HEK293 (cell line): ENCODE measurements at regions not wholly inside any gene's neighbourhood (a gene's known extent, or its start where the extent isn't known, plus 50 kb on each side); places are given as distances from the start of the nearest gene placed in this dataset.

ENCODE experiments used
- CTCF ChIA-PET: fragments of 350-600 bp; formaldehyde crosslinking; extraction: SDS; loops from one replicate; lab custom pipeline; 2021; ENCODE audit warnings: antibody characterized with exemption; lab: Yijun Ruan, JAX
- POLR2A ChIA-PET: fragments of 300-600 bp; formaldehyde crosslinking; extraction: SDS; loops from one replicate; lab custom pipeline; 2020; ENCODE audit warnings: antibody characterized with exemption, inconsistent platforms; lab: Yijun Ruan, JAX
- H3K27ac ChIP-seq: fragments of 200-500 bp; sonication (Bioruptor generic); 2 replicates; pipeline ENCODE4 v1.5.1; 2014; ENCODE audit warnings: low read depth, low read length, control low read depth, inconsistent platforms; ENCODE audit errors: extremely low read depth
- H3K36me3 ChIP-seq, 2 experiments: fragments of 200-500 bp in 1 of 2; sonication (Bioruptor generic) in 1 of 2; 1 replicate in 1 of 2; 2 replicates in 1 of 2; pipeline ENCODE4 v1.5.1; 2014 to 2017; ENCODE audit warnings: inconsistent platforms in 2 of 2, low read length in 2 of 2; ENCODE audit not compliant: control insufficient read depth in 2 of 2, insufficient read depth in 1 of 2
- H3K4me1 ChIP-seq: fragments of 200-500 bp; sonication (Bioruptor generic); 2 replicates; pipeline ENCODE4 v1.5.1; 2014; ENCODE audit warnings: mild to moderate bottlenecking, low read length, inconsistent platforms; ENCODE audit not compliant: control insufficient read depth, insufficient read depth
- H3K4me3 ChIP-seq: 2 replicates; pipeline ENCODE4 v1.5.1; 2011; ENCODE audit warnings: low read depth, mild to moderate bottlenecking, control low read depth, low read length, moderate library complexity
- H3K9me3 ChIP-seq: fragments of 200-500 bp; sonication (Bioruptor generic); 2 replicates; pipeline ENCODE4 v1.5.1; 2014; ENCODE audit warnings: low read depth, low read length, inconsistent platforms; ENCODE audit not compliant: control insufficient read depth, insufficient read depth
- AEBP2 ChIP-seq: fragments of 450-650 bp; formaldehyde crosslinking; IDR thresholded peaks from 2 replicates; pipeline ENCODE4 v1.5.1; 2016; ENCODE audit warnings: missing biosample characterization, missing genetic modification characterization, borderline replicate concordance
- BCL11B ChIP-seq: fragments of 450-650 bp; formaldehyde crosslinking; IDR thresholded peaks from 2 replicates; pipeline ENCODE4 v1.5.1; 2016; ENCODE audit warnings: low read depth, missing biosample characterization, missing genetic modification characterization
- GLI2 ChIP-seq: fragments of 450-650 bp; formaldehyde crosslinking; IDR thresholded peaks from 2 replicates; pipeline ENCODE4; 2017; ENCODE audit warnings: missing biosample characterization, missing genetic modification characterization, low read depth, borderline replicate concordance
- MYNN ChIP-seq: fragments of 450-650 bp; formaldehyde crosslinking; IDR thresholded peaks from 2 replicates; pipeline ENCODE4 v1.5.1; 2016; ENCODE audit warnings: missing biosample characterization, missing genetic modification characterization, borderline replicate concordance
- OSR2 ChIP-seq: fragments of 450-650 bp; formaldehyde crosslinking; IDR thresholded peaks from 2 replicates; pipeline ENCODE4 v1.5.1; 2016; ENCODE audit warnings: missing biosample characterization, missing genetic modification characterization
- OVOL3 ChIP-seq: fragments of 450-650 bp; formaldehyde crosslinking; IDR thresholded peaks from 2 replicates; pipeline ENCODE4 v1.5.1; 2016; ENCODE audit warnings: missing biosample characterization, missing genetic modification characterization
- REPIN1 ChIP-seq: fragments of 450-650 bp; formaldehyde crosslinking; IDR thresholded peaks from 2 replicates; pipeline ENCODE4 v1.5.1; 2017; ENCODE audit warnings: missing biosample characterization, missing genetic modification characterization, low read depth
- SP2 ChIP-seq: fragments of 450-650 bp; formaldehyde crosslinking; IDR thresholded peaks from 2 replicates; pipeline ENCODE4 v1.5.1; 2016; ENCODE audit warnings: missing biosample characterization, missing genetic modification characterization
- SP7 ChIP-seq: fragments of 450-650 bp; formaldehyde crosslinking; IDR thresholded peaks from 2 replicates; pipeline ENCODE4 v1.5.1; 2016; ENCODE audit warnings: missing biosample characterization, missing genetic modification characterization
- ZBTB10 ChIP-seq: fragments of 450-650 bp; formaldehyde crosslinking; IDR thresholded peaks from 2 replicates; pipeline ENCODE4 v1.5.1; 2016; ENCODE audit warnings: missing biosample characterization, missing genetic modification characterization
- ZEB2 ChIP-seq: fragments of 450-650 bp; formaldehyde crosslinking; IDR thresholded peaks from 2 replicates; pipeline ENCODE4 v1.5.1; 2016; ENCODE audit warnings: missing biosample characterization, missing genetic modification characterization
- ZFHX2 ChIP-seq: fragments of 450-650 bp; formaldehyde crosslinking; conservative IDR thresholded peaks from 2 replicates; pipeline ENCODE4 v1.5.1; 2016; ENCODE audit warnings: missing biosample characterization, missing genetic modification characterization
- ZFP41 ChIP-seq: fragments of 450-650 bp; formaldehyde crosslinking; IDR thresholded peaks from 2 replicates; pipeline ENCODE4 v1.5.1; 2016; ENCODE audit warnings: missing biosample characterization, missing genetic modification characterization, borderline replicate concordance
- ZFP69B ChIP-seq: fragments of 450-650 bp; formaldehyde crosslinking; IDR thresholded peaks from 2 replicates; pipeline ENCODE4 v1.5.1; 2016; ENCODE audit warnings: missing biosample characterization, missing genetic modification characterization
- ZNF148 ChIP-seq: fragments of 450-650 bp; formaldehyde crosslinking; IDR thresholded peaks from 2 replicates; pipeline ENCODE4 v1.5.0; 2017; ENCODE audit warnings: missing biosample characterization, missing genetic modification characterization, borderline replicate concordance
- ZNF184 ChIP-seq: fragments of 450-650 bp; IDR thresholded peaks from 2 replicates; pipeline ENCODE4 v1.5.1; 2018; ENCODE audit warnings: missing biosample characterization, mild to moderate bottlenecking, missing genetic modification characterization
- ZNF19 ChIP-seq: fragments of 450-650 bp; formaldehyde crosslinking; IDR thresholded peaks from 2 replicates; pipeline ENCODE4; 2016; ENCODE audit warnings: missing biosample characterization, missing genetic modification characterization, low read depth
- ZNF214 ChIP-seq: fragments of 450-650 bp; formaldehyde crosslinking; IDR thresholded peaks from 2 replicates; pipeline ENCODE4 v1.5.1; 2017; ENCODE audit warnings: missing biosample characterization, mild to moderate bottlenecking, missing genetic modification characterization, borderline replicate concordance
- ZNF354C ChIP-seq: fragments of 450-650 bp; formaldehyde crosslinking; IDR thresholded peaks from 2 replicates; pipeline ENCODE4 v1.5.1; 2016; ENCODE audit warnings: missing biosample characterization, missing genetic modification characterization, low read depth, borderline replicate concordance
- ZNF362 ChIP-seq: fragments of 450-650 bp; formaldehyde crosslinking; IDR thresholded peaks from 2 replicates; pipeline ENCODE4 v1.5.1; 2016; ENCODE audit warnings: missing biosample characterization, missing genetic modification characterization
- ZNF548 ChIP-seq: fragments of 450-650 bp; formaldehyde crosslinking; IDR thresholded peaks from 2 replicates; pipeline ENCODE4 v1.5.1; 2016; ENCODE audit warnings: missing biosample characterization, missing genetic modification characterization
- ZNF677 ChIP-seq: fragments of 450-650 bp; IDR thresholded peaks from 2 replicates; pipeline ENCODE4 v1.5.0; 2018; ENCODE audit warnings: missing biosample characterization, mild to moderate bottlenecking, missing genetic modification characterization, moderate library complexity
- ZNF76 ChIP-seq: fragments of 450-650 bp; formaldehyde crosslinking; IDR thresholded peaks from 2 replicates; pipeline ENCODE4; 2016; ENCODE audit warnings: low read depth, missing biosample characterization, missing genetic modification characterization, borderline replicate concordance
- ZNF768 ChIP-seq: fragments of 450-650 bp; formaldehyde crosslinking; IDR thresholded peaks from 2 replicates; pipeline ENCODE4 v1.5.1; 2018; ENCODE audit warnings: missing biosample characterization, mild to moderate bottlenecking, missing genetic modification characterization
- ZNF785 ChIP-seq: fragments of 450-650 bp; formaldehyde crosslinking; IDR thresholded peaks from 2 replicates; pipeline ENCODE4 v1.5.1; 2016; ENCODE audit warnings: missing biosample characterization, missing genetic modification characterization
- ZSCAN4 ChIP-seq: fragments of 450-650 bp; formaldehyde crosslinking; IDR thresholded peaks from 2 replicates; pipeline ENCODE4 v1.5.1; 2017; ENCODE audit warnings: missing biosample characterization, missing genetic modification characterization
- TF ChIP-seq, protein P1 (sequence below): fragments of 450-650 bp; formaldehyde crosslinking; IDR thresholded peaks from 2 replicates; pipeline ENCODE4 v1.5.1; 2017; ENCODE audit warnings: missing biosample characterization, missing genetic modification characterization

DNA sequence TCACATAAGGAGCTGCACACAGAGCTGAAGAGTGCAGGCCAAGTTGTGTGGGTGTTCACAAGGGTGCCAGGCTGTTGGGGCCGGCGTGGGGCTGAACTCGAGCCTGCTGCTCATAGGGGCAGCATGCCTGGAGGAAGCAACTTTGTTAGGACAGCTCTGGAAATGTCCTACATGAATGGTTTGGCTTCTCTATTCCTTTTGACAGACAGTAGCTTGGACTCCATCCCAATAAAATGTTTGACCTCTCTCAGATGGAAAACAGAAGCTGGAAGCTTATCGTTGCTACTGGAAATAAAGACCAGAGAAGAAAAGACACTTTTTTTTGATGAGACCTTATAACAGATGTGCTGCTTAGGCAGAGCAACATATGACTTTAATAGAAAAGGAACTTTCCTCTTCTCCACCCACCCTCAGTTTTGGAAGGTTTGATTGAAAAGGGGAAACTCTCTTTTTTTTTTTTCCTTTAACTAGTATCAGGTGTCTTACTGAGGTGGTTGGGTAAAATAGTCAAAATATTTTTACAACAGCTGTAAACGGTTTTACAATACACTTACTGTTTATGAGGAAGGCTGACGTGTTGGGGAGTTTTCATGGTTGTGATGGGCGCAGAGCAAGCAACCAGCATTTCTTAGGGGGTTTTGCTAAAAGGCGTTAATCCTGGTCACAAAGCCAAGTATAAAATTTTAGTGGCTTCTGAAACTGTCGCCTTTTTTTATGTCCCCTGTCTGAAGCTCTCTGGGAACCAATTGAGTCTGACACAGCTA is 80.7 kb upstream of the EEF1E1 start:
- ChIA-PET POLR2A (interaction anchor here (1.0 kb wide), 1 partner anchor 81 kb away, joined by 3 read pairs; the partner anchor contains the start of gene EEF1E1), CTCF (interaction anchor here (0.6 to 2.4 kb wide), 6 partner anchors 11 to 186 kb away, joined by 3 to 9 read pairs (median 4); no protein-coding TSS in a partner anchor)
- no peak overlapping the region for H3K4me3 ChIP-seq
- no peak overlapping the region for H3K27ac ChIP-seq
- H3K4me1 ChIP-seq, result peaks cover 10% of the 10 kb centered on the region; the same call in 1 of the 2 replicates
- H3K9me3 ChIP-seq, result no peaks in the 10 kb centered on the region
- H3K36me3 ChIP-seq, result no peaks in the 10 kb centered on the region
- TF ChIP-seq ZNF214 (tag by site-specific recombination) (no peak), OVOL3 (tag by site-specific recombination) (no peak), MYNN (tag by site-specific recombination) (no peak), ZNF19 (tag by site-specific recombination) (no peak), ZSCAN4 (tag by site-specific recombination) (no peak), ZFP41 (tag by site-specific recombination) (no peak), ZFP69B (tag by site-specific recombination) (no peak), ZNF677 (tag by site-specific recombination) (no peak), GLI2 (tag by site-specific recombination) (no peak), AEBP2 (tag by site-specific recombination) (no peak), ZNF354C (tag by site-specific recombination) (no peak), BCL11B (tag by site-specific recombination) (no peak), OSR2 (peak; percentile 47; the same call in 1 of the 2 replicates), ZEB2 (tag by site-specific recombination) (no peak), ZBTB10 (no peak), ZNF76 (no peak), ZNF548 (tag by site-specific recombination) (no peak), ZNF785 (no peak), ZNF768 (tag by site-specific recombination) (no peak), ZNF362 (tag by site-specific recombination) (no peak), ZNF184 (no peak), SP7 (tag by site-specific recombination) (no peak), ZFHX2 (peak; percentile 39; the same call in 1 of the 2 replicates), REPIN1 (tag by site-specific recombination) (no peak), SP2 (tag by site-specific recombination) (no peak), ZNF148 (no peak)
- TF ChIP-seq, protein P1, sequence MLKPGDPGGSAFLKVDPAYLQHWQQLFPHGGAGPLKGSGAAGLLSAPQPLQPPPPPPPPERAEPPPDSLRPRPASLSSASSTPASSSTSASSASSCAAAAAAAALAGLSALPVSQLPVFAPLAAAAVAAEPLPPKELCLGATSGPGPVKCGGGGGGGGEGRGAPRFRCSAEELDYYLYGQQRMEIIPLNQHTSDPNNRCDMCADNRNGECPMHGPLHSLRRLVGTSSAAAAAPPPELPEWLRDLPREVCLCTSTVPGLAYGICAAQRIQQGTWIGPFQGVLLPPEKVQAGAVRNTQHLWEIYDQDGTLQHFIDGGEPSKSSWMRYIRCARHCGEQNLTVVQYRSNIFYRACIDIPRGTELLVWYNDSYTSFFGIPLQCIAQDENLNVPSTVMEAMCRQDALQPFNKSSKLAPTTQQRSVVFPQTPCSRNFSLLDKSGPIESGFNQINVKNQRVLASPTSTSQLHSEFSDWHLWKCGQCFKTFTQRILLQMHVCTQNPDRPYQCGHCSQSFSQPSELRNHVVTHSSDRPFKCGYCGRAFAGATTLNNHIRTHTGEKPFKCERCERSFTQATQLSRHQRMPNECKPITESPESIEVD (tag by site-specific recombination), result peak; percentile 68
